RWPE1 (cell line): ENCODE measurements at regions not wholly inside any gene's neighbourhood (a gene's known extent, or its start where the extent isn't known, plus 50 kb on each side); places are given as distances from the start of the nearest gene placed in this dataset.

Experiments used
- CTCF ChIA-PET: fragments of 350-600 bp; sonication (Branson Sonifier 250); formaldehyde crosslinking; extraction: SDS; loops from one replicate; lab custom pipeline; 2021; lab: Yijun Ruan, JAX
- POLR2A ChIA-PET: fragments of 400-600 bp; formaldehyde crosslinking; extraction: SDS; loops from one replicate; lab custom pipeline; 2020; ENCODE audit warnings: antibody characterized with exemption; ENCODE audit not compliant: low non-redundant PET; lab: Yijun Ruan, JAX
- DNase-seq: peaks from one replicate; pipeline ENCODE4 v3.0.0; 2012; ENCODE audit warnings: low spot score
- H3K27ac ChIP-seq: fragments of 450-650 bp; 2 replicates; pipeline ENCODE4 v1.5.1; 2017
- CTCF ChIP-seq: fragments of 450-650 bp; conservative IDR thresholded peaks from 2 replicates; pipeline ENCODE4 v1.5.1; 2017; ENCODE audit warnings: low read depth, mild to moderate bottlenecking

DNA sequence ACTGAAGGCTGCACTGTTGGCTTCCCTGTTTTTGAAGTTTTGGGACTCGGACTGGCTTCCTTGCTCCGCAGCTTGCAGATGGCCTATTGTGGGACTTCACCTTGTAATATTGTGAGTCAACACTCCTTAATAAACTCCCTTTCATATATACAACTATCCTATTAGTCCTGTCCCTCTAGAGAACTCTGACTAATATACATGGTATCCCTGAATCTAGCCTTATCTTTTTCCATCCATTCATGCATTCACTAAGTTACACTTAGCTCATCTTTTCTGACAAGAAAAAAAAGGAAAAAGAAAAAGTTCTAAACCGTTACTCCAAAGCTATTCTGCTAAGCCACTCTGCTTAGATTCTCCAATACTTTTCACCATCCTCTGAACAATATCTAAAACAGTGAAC, 1260.2 kb upstream of the PCDH7 start:
- H3K27ac ChIP-seq: no peak overlapping the region
- ChIA-PET CTCF (no interaction called here), POLR2A (no interaction called here)
- DNase-seq: no peak
- no peak for TF ChIP-seq CTCF

DNA sequence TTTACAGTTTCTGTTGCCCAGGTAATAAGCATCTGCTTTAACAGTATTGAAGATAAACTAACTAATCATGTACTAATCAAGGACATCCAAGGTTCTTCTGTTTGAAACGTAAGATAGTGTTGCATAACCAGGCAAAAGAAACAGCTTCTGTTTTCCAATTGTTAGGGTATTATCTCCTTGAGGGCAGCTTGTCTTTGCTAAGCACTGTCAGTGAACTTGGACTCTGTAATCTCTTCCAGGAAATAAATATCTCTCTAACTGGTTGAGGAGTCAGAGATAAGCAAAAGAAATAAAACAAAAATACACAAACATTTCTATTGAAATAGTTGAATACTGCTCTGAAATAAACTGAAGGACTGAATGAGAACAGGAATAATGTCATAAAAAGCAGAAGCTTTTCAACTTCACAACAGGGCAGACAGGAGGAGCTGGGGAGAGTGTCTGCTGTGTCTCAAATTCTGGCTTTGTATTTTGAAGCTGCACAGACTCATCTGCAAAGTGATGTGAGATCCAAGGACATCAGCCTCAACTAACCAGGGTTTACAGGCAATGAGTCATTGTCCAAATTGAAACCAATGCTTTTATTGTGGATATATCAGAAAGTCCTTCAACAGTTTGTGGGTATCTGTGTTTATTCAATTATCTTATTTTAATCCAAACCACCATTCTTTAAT, 1253.0 kb upstream of the PCDH7 start:
- DNase-seq: no peak
- ChIA-PET POLR2A (no interaction called here), CTCF (no interaction called here)
- no peak overlapping the region for H3K27ac ChIP-seq
- no peak for TF ChIP-seq CTCF
